Right lobe of liver (tissue), 6 donors: ENCODE measurements at regions not wholly inside any gene's neighbourhood (a gene's known extent, or its start where the extent isn't known, plus 50 kb on each side); places are given as distances from the start of the nearest gene placed in this dataset.

Experiments used
- ATAC-seq, 4 donors: fragments of 200-7000 bp; cut with Tn5 transposase; one replicate each; pipeline ENCODE4 v1.9.1; 2020; ENCODE audit warnings: mild to moderate bottlenecking in 4 of 4, moderate library complexity in 4 of 4
- DNase-seq, 3 donors: peaks; one replicate each; pipeline ENCODE4 v3.0.0-alpha.2; 2020
- H3K27ac ChIP-seq, 3 donors: fragments of 200-600 bp; one replicate each; pipeline ENCODE4 v1.8.0; 2022
- H3K27me3 ChIP-seq, 2 donors: fragments of 200-600 bp; one replicate each; pipeline ENCODE4 v1.8.0; 2022
- H3K36me3 ChIP-seq, 4 donors: fragments of 200-600 bp; sonication (generic) in 1 of 4; one replicate each; pipeline versions ENCODE4 v1.5.1 to v1.8.0; 2017 to 2022; ENCODE audit warnings: control low read depth in 1 of 4
- H3K4me1 ChIP-seq, 4 donors: fragments of 200-600 bp; sonication (generic) in 1 of 4; one replicate each; pipeline versions ENCODE4 v1.5.1 to v1.8.0; 2017 to 2022; ENCODE audit warnings: control low read depth in 1 of 4
- H3K4me3 ChIP-seq, 3 donors: fragments of 200-600 bp; one replicate each; pipeline ENCODE4 v1.8.0; 2022
- H3K9me3 ChIP-seq, 4 donors: fragments of 200-600 bp; sonication (generic) in 1 of 4; one replicate each; pipeline versions ENCODE4 v1.5.1 to v1.8.0; 2017 to 2022; ENCODE audit warnings: control low read depth in 1 of 4
- CTCF ChIP-seq, 4 donors: fragments of 200-600 bp in 3 of 4; fragments of 450-650 bp in 1 of 4; IDR thresholded peaks; one replicate each; pipeline versions ENCODE4 v1.5.1 to v1.8.0; 2016 to 2022; ENCODE audit warnings: antibody characterized with exemption in 4 of 4, mild to moderate bottlenecking in 2 of 4
- POLR2A ChIP-seq: fragments of 450-650 bp; IDR thresholded peaks from one replicate; pipeline ENCODE4 v1.6.1; 2017; ENCODE audit warnings: antibody characterized with exemption, mild to moderate bottlenecking
- WGBS: methylation state at CpG from one replicate; pipeline ENCODE4 v1.1.6; 2018; ENCODE audit warnings: low coverage, low lambda C conversion rate; ENCODE audit not compliant: insufficient coverage; ENCODE audit errors: missing lambda C conversion rate; 5-methylcytosine and 5-hydroxymethylcytosine counted together
- intact Hi-C, 2 donors: fragments of 100-400 bp; cut with DNase I; formaldehyde crosslinking; loops; one replicate each; pipeline versions ENCODE4 v1.11.2 to v1.14.1; 2022
- donor health status: DM: no; HTN: yes; CAD: no.
- donor health status: DM: no; HTN: no; CAD: no.
- donor health status: DM: no; HTN: no; CAD: no.
- donor health status: DM: no; HTN: yes; CAD: no.
- donor health status: DM: no; HTN: yes; CAD: no.

- no peak for DNase-seq
- no peaks in the 10 kb centered on the region for H3K4me1 ChIP-seq
- no peak for TF ChIP-seq POLR2A
- TF ChIP-seq CTCF (IDR thresholded peaks at IDR 0.05) = no peak
Observed at GRCh38 chr11:80010536-80010935, 569.7 kb upstream of the TENM4 start.

GRCh38 chr11:80009081-80009480 is 568.3 kb upstream of the TENM4 start:
- H3K4me1 ChIP-seq = no peaks in the 10 kb centered on the region
- ATAC-seq = no peak
- TF ChIP-seq CTCF (IDR thresholded peaks at IDR 0.05) = no peak
- H3K9me3 ChIP-seq = no peaks in the 10 kb centered on the region
- no peaks in the 10 kb centered on the region for H3K27me3 ChIP-seq
- H3K4me3 ChIP-seq = no peak overlapping the region
- no peak overlapping the region for H3K27ac ChIP-seq
- intact Hi-C loops = no loop called here
- WGBS = 76% methylated on average over 3 of the region's 3 CpGs
- no peaks in the 10 kb centered on the region for H3K36me3 ChIP-seq
- no peak for DNase-seq

More at GRCh38 chr11:80010536-80010935, 569.7 kb upstream of the TENM4 start:
- H3K36me3 ChIP-seq = no peaks in the 10 kb centered on the region
- no peaks in the 10 kb centered on the region for H3K9me3 ChIP-seq
- ATAC-seq = no peak
- H3K4me3 ChIP-seq = no peak overlapping the region
- WGBS = 75% methylated on average over 1 of the region's 1 CpG
- H3K27ac ChIP-seq = no peak overlapping the region
- intact Hi-C loops = no loop called here
- H3K27me3 ChIP-seq = no peaks in the 10 kb centered on the region

- DNase-seq (no peak), ATAC-seq (no peak)
- H3K4me3 ChIP-seq = no peak overlapping the region
- H3K9me3 ChIP-seq = no peaks in the 10 kb centered on the region
- H3K36me3 ChIP-seq = no peaks in the 10 kb centered on the region
- WGBS = 38% methylated on average over 6 of the region's 6 CpGs
- TF ChIP-seq CTCF (IDR thresholded peaks at IDR 0.05) = no peak
- no peak overlapping the region for H3K27ac ChIP-seq
- intact Hi-C loops = no loop called here
- H3K27me3 ChIP-seq = no peaks in the 10 kb centered on the region
- H3K4me1 ChIP-seq = no peaks in the 10 kb centered on the region
Observed at GRCh38 chr11:80007616-80008015, 566.8 kb upstream of the TENM4 start.

- ATAC-seq (no peak), DNase-seq (no peak)
- no peak overlapping the region for H3K4me3 ChIP-seq
- no peaks in the 10 kb centered on the region for H3K36me3 ChIP-seq
- intact Hi-C loops = no loop called here
- no peaks in the 10 kb centered on the region for H3K4me1 ChIP-seq
- H3K27ac ChIP-seq = no peak overlapping the region
- WGBS = 31% methylated on average over 3 of the region's 3 CpGs
- H3K9me3 ChIP-seq = no peaks in the 10 kb centered on the region
- TF ChIP-seq CTCF (IDR thresholded peaks at IDR 0.05) = no peak
- no peak for TF ChIP-seq POLR2A
- H3K27me3 ChIP-seq = no peaks in the 10 kb centered on the region
Observed at GRCh38 chr11:79990141-79990540, 549.3 kb upstream of the TENM4 start.

- Histone ChIP-seq H3K36me3 (no peaks in the 10 kb centered on the region), H3K4me3 (no peak overlapping the region), H3K9me3 (no peaks in the 10 kb centered on the region), H3K4me1 (no peaks in the 10 kb centered on the region), H3K27me3 (no peaks in the 10 kb centered on the region), H3K27ac (no peak overlapping the region)
- intact Hi-C loops = no loop called here
- ATAC-seq = no peak
- TF ChIP-seq POLR2A (no peak), CTCF (IDR thresholded peaks at IDR 0.05) (no peak)
- 70% methylated on average over 4 of the region's 4 CpGs for WGBS
- no peak for DNase-seq
Observed at GRCh38 chr11:79982185-79982584, 541.4 kb upstream of the TENM4 start.
